ENCODE measurements at regions not wholly inside any gene's neighbourhood (a gene's known extent, or its start where the extent isn't known, plus 50 kb on each side); places are given as distances from the start of the nearest gene placed in this dataset.
A peak's percentile ranks its signal among the peaks of the same experiment; 100 is the strongest.

DNA sequence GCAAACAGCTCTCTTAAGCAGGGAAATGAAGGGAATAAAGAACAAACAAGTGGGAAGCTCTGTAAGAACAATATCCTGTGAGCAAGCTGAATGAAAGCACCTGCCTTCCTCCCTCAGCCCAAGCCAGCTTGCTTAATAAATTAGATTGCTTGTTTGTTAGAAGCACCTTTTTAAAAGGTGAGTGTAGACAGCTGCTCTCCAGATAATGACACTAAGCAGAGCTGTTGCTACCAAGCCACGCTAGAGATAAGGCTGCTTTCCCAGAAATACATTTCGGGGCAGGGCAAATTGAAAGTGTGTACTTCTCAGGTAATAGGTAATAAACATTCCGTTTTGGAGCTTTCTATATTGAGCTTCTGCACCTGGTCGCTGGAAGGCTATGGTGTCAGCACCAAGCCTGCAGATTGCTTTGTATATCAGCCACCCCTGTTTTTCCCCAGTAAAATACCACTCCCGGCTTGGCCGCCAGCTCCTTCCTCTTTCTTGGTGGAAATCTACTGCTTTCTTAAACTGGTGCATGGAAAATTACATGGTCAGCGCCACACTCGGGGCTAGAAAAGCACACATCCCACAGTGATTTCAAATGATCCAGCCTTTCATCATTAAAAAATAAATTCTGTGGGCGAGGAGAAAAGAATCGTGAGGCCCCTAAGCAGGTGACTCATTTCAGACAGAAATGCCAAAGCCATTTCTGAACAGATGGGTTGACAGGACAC is 151.3 kb downstream of the ETS2 start:
- DNase-seq (ENCODE audit: low read depth, low spot score): no peak

DNA sequence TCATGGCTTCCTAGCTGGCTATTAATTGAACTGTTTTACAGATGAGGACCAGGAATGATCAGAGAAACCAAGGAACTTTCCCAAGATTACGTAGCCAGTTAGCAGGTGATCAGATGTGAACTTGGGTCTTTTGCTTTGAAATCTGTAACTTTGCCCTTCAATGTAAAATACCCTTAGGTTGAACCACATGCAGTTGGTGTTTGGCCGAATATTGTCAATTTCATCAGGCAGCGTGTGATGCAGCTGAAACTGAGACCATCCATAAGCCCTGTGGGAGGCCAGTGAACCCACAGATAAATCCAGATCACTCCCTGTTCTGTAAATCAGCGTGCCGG is 150.8 kb downstream of the ETS2 start:
- no peak for DNase-seq (ENCODE audit: low read depth, low spot score)

DNA sequence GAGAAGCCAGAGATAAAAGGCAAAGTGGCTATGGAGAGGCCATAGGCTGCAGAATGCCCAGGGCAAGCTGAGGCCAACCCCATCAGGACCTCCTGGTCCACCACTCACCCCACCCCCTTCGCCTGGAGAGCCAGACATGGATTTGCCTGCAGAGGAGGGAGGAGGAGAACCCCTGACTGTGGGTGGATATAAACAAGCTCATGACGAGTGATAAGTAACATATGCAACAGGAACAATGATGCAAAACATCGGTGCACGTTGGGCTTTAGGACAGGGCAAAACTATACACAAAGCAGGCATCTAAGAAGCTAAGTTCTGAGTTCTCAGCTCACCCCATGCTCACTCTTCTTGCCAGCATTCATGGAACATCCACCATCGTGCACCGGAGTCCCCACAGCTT is 150.3 kb downstream of the ETS2 start:
- no peak for DNase-seq (ENCODE audit: low read depth, low spot score)

DNA sequence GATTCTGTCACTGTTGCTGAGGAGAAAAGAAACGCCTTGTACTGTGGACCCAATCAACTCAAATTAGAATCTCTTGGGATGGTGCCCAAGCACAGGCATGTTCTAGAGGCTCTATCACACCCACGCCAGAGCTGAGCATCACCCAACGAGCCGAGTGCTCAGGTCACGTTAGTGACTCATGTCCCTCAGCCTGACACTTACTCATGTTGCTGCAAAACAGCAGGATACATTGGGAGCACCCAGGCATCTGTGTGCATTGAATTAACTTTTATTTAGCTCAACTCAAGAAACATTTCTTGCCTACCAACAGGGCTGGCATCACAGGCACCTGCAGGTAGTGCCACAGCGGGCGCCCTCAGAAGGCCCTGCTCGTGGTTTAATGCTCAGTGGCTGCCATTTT is 149.8 kb downstream of the ETS2 start:
- no peak for DNase-seq (ENCODE audit: low read depth, low spot score)

DNA sequence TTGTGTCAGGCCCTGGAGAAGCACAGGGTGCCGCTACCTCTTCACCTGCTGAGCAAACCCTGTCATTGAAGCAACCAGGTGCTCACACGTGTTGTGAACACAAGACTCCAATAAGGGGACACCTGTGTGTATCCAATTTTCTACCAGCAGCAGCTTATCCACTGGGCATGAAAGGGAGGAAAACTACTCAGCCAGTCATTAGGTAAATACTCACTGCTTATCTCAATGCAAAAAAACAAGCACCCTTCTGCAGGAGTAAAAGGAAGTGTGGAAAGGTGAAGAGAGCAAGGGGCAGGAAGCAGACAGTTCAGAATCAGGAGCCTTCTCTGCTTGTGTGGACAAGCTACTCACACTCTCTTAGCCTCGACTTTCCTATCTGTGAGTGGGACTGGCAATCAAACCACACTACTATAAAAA is 148.9 kb downstream of the ETS2 start:
- DNase-seq (ENCODE audit: low read depth, low spot score): no peak

DNA sequence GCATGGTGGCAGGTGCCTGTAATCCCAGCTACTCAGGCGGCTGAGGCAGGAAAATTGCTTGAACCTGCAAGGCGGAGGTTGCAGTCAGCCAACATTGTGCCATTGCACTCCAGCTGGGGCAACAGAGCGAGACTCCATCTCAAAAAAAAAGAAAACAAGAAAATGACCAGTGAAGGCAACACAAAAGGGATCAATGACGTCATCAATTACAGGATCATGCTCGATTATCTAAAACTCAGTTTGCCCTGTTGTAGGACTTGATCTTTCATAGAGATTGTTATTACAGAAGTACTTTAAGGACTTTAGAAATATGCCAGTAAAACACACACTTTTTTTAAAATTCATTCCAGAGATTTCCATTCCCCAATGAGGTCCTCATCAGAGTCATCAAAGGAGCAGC is 147.8 kb downstream of the ETS2 start:
- DNase-seq (ENCODE audit: low read depth, low spot score): no peak

DNA sequence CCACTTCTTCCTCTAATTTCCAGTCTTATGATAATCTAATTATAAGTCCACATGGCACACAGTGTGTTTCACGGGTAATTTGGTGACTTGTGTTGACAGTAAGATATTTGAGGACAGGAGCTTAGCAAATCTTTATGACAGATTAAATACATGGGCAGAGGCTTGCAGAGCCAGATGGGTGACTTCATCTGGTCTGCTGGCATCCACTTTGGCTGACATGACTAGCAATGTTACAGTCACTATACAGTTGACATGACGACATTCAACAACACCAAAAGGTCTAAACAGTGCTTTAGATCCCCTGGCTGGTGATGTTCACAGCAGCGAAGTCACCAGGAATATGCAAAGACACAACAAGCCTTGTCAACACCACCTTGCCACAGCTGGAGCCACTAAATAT is 147.2 kb downstream of the ETS2 start:
- DNase-seq (ENCODE audit: low read depth, low spot score): no peak

DNA sequence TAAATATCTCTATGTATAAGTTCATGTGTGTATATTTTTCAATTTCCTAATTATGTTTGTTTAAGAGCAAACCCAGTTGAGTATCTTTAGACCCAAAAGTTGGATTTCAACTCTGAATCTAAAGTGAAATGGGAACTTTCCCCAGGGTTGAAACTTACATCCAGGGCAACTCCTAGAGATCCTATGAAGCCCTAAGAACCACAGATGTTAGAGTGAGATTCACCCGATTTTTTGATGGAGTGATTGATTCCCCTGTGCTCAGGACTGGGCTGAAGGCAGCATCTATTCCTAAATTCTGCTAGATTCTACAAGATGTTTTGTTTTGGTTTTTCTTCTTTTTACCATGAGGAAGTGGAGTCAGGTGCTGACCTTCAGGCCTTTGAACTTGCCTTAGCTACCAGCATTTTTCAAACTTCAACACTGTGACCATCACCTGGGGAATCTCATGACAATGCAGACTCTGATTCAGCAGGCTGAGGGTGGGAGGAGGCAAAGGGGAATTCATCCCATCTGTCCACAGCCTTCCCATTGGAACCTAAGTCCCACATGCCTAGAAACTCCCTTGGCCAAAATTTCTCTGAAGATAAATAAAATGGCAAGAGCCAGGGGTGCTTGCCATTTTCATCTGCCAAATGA is 145.5 kb downstream of the ETS2 start:
- DNase-seq (ENCODE audit: low read depth, low spot score): no peak

DNA sequence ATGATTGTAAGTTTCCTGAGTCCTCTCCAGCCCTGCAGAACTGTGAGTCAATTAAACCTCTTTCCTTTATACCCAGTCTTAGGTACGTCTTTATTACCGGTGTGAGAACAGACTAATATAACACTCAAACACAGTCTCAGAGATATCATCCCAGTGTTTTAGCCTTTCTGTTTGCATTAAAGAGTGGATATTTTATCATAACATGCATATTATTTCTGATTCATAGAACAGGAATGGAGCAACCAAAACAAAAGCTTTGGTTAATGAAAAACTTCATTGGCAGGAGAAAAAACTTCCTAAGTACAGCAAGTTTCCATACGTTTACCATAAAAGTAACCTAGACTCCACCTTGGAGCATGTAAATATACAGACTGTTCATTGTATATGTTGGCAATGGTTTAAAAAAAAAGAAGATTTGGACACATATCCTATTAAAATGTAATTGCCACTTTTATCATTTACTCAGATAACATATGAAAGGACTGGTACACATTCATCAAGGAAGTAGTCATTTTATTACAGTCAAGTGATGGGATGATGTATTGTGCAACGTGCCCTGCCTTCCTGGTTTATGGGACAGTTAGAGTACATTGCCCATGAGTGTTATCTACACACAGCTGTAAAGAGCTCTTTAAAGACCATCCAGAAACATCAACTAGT is 144.8 kb downstream of the ETS2 start:
- DNase-seq (ENCODE audit: low read depth, low spot score): no peak

DNA sequence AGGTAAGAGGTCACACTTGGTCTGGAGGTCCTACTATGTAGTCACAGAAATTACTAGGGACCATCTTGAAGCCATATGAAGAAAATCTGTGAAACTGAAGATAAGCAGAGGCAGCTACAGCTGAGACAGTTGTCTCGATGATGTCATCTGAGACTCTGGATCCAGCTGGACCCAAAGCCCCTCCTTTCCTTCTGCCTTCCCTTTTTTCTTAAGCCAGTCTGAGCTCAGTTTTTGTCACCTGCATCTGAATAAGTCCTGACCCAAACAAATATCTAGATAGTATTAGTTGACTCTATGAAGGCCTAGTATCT is 143.3 kb downstream of the ETS2 start:
- DNase-seq (ENCODE audit: low read depth, low spot score): no peak

DNA sequence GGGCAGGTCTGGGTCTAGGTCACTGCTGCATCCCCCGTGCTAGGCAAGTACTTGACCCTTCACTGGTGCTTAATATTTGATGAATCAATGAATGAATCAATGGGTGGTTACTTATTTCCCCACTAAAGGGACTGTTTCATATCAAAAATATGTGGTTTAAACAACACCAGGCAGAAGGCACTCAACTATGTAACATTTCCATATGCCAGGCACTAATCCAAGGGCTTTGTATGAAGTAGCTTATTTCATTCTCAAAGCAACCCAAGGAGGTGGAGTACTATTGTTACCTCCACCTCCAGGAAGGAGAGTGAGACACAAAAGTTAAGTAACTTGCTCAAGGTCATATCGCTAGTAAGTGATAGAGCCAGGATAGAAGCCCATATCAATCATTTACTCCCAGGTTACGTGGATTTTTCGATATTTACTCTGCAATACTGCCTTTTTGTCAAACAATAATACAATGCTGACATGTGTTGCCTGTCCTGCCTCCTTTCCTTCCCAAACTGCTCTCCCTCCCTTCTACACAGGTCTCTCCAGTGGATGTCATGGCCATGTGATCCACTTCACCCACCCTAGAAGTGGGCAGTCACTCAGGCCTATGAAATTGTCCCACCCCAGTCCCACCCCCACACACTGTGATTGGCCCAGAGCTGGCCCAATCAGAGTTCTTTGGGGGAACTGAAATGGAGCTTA is 142.8 kb downstream of the ETS2 start:
- DNase-seq (ENCODE audit: low read depth, low spot score): no peak

DNA sequence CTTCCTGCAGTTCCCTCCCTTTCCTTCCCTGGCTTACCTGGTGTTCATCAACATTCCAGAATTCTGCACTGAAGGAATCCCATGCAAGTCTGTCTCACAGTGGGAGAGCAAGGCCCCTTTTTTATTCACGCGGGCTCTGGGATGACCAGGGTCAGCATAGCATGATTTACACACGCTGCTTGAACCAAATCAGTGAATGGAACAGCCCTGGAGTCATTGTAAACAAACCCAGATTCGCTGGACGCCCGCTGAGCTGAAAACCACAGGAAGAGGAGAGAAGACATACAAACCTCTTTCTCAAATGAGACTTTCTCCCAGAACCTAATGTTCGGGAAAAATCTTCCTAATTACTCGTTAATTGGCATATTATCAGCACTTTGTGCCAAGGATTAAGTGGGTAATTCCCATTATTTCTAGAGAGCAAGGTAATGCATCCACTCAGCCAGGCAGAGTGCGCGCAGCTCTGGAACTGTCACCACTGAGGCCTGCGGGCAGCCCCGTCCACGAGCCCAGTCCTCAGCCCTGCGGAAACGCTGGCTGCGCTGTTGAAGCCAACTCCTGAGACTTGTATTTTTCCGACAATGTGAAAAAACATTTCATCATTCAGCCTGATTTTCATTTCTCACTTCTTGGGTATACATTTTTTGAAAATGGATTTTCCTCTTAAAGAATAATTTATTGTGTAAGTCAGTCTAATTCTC is 140.0 kb downstream of the ETS2 start:
- DNase-seq (ENCODE audit: low read depth, low spot score): peak; percentile 88

DNA sequence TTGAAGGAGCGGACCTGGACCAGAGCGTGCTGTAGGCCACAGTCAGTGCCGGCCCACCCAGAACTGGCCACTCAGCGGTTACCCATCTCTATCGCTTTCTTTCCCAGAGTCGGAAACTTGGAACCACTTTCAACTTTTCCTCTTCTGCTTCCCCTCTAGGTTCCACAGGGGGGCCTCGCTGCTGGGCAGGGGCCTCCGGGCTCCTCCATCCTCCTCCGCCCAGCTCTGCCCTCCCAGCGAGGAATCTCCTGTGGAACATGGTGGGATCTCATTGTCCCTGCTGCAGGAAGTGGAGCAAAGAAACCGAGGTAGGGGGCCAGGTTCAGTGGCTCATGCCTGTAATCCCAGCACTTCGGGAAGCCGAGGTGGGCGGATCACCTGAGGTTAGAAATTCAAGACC is 139.2 kb downstream of the ETS2 start:
- DNase-seq (ENCODE audit: low read depth, low spot score): peak; percentile 39

DNA sequence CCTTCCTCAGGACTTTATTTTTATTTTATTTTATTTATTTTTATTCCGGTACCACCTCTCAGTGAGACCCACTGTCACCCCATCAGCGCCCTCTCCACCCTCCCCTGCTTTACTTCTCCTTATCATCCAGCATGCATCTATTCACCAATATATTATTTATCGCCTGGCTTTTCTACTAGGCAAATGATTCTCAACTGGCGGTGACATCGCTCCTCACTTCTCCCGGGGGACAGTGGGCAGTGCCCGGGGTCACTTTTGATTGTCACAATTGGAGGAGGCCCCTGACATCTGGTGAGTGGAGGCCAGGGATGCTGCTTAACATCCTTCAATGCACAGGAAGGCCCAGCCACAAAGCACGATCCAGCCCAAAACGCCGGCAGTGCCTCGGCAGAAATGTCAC is 138.7 kb downstream of the ETS2 start:
- no peak for DNase-seq (ENCODE audit: low read depth, low spot score)

DNA sequence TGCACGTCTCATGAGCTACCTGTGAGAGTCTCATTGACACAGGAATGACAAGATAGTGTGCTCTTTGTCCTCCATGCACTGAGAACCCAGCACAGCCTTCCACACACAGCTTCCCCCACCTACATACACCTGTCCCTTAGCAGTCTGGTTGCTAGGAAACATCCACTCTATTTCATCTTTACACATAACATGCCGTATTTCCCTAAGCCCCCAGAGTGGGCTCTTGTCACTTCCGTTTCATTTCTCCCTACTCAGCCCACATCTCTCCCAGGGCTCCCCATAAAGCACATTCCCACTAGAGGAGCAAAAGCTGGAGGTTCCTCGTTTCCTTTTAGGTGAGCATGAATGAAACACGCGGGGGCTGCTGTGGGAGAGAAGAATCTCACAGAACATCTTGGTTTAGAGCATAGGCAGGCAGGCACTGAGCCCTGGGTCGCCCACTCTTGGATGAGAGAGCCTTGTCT is 137.1 kb downstream of the ETS2 start:
- DNase-seq (ENCODE audit: low read depth, low spot score): no peak

DNA sequence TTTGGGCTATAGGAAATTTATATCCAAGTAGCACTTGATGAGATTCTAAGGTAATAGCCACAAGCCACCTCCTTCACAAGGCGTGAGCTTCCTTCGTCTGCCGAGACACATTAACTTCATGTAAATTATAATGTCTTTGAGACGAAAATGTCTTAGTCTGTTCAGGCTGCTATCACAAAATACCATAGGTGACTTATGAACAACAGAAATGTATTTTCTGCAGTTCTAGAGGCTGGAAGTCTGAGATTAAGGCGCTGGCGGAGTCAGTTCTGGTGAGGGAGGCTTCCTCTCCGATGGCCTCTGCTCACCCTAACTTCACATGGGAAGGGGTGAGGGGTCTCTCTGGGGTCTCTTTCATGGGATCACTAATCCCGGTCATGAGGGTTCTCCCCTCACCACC is 133.0 kb downstream of the ETS2 start:
- no peak for DNase-seq (ENCODE audit: low read depth, low spot score)

DNA sequence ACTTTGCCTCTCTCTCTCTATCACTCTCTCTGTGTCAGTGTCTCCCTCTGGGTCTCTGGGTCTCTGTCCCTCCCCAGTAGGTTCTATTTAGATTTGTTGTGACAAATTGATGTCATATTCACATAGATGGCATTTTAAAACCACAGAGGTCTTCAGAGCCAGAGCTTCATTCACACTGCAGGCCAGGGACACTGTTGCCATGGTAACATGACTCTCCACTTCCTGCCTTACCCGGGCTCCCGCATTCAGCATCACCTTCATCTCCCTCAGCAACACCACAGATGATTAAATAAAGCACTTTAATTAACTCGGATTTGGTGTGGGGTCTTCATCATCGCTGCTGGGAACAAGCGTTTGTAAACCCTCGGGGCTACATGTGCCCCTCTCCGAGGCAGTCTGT is 132.6 kb downstream of the ETS2 start:
- peak; percentile 36 for DNase-seq (ENCODE audit: low read depth, low spot score)

DNA sequence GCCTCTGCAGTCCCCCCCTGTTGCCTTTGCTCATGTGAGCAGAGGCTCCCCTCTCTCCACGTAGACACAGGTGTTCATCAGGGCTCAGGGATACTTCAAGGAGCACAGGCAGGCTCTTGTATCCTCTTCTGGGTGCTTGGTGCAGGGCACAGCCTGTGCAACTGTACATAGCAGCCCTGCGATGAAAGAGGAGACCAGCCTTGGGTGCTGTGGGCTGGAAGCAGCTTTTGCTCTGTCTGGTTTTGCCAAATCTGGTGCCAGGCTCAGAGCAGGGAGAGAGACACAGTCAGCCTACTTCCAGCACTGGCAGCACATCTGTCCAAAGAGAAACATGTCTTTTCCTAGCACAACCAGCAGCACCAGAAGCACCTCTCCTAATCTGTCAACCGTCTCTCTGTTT is 132.1 kb downstream of the ETS2 start:
- no peak for DNase-seq (ENCODE audit: low read depth, low spot score)

DNA sequence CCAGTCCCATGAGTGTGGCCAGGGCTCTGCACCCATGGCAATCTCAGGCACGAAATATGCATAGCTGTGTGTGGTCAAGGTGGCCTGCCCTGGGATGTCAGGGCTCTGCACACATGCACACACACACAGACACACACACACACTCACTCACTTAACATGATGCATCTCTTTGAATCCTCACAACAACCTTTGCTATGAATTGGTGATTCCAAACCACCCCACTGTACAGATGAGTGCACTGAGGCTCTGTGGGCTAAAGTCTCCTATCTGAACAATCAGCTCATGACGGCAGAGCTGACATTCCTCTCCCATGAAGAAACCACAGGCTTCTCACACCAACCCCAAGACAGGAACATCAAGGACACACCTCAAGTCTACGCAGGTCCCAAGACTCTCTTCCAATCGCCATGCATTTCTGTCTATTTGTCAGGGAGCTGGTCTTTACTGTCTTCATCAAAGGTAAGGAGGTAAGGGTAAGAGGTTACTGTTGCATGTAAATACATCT is 131.6 kb downstream of the ETS2 start:
- no peak for DNase-seq (ENCODE audit: low read depth, low spot score)

DNA sequence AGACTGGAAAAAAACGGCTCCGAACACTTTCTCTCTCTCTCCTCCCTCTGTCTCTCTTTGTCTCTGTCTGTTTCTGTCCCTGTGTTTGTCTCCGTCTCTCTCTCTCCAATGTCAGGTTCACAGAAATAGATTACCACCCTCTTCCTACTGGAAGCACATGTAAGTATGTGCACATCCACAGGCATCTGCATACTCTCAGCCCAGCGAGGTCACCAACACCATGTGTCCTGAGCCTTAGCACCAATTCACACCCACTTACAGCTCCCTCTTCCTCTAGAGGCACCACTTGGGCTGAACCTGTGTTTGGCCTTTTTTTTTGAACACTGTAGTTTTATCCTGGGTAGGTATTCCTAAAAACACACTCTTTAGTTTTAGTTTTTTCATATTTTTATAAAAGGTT is 130.5 kb downstream of the ETS2 start:
- DNase-seq (ENCODE audit: low read depth, low spot score): no peak

DNA sequence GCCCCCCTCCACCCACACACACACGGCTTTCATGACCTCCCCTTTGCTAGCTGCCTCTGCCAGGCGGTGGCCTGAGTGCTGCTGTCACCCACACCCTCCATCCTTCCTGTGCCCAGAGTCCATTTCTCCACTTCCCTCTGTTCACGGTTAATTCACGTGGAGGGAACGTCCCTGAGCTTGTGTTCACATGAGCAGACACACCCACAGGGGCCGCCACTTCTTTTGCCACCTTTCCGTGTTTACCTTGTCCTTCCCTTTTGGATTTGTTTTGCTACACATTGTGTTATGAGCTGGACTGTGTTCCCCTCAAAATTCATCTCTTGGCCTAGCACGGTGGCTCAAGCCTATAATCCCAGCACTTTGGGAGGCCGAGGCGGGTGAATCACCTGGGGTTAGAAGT is 128.0 kb downstream of the ETS2 start:
- DNase-seq (ENCODE audit: low read depth, low spot score): no peak

DNA sequence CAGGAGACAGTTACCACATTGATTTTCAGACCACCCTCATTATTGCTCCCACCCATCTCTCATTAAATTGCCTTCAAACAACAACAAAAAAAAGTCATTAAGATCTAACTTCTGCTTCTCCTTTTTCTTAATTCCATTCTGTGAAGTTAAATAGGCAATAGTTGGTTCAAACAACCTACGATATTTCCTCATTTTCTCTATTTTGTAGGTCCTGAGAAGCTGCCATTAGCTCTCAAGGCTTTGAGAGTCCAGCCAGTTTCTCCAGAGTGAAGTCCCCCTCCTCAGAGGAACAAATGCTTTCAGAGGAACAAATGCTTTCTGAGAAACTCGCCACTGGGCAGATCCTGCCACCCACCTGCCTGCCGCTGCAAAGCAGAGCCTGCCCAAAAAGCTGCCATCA is 125.6 kb downstream of the ETS2 start:
- no peak for DNase-seq (ENCODE audit: low read depth, low spot score)
